GM19025 (cell line): ENCODE measurements at regions not wholly inside any gene's neighbourhood (a gene's known extent, or its start where the extent isn't known, plus 50 kb on each side); places are given as distances from the start of the nearest gene placed in this dataset.

Source experiments
- ATAC-seq: cut with Tn5 transposase; IDR thresholded peaks from one replicate; pipeline ENCODE4 v1.9.1; 2021; ENCODE audit warnings: mild to moderate bottlenecking, low read depth, moderate library complexity; ENCODE audit not compliant: unreplicated experiment

- ATAC-seq = no peak
Measured at GRCh38 chr14:38134416-38135030, 73.2 kb upstream of the SSTR1 start.

GRCh38 chr14:38135106-38135867, 72.4 kb upstream of the SSTR1 start:
- no peak for ATAC-seq

- no peak for ATAC-seq
Measured at GRCh38 chr14:38137005-38137404, 70.7 kb upstream of the SSTR1 start.

- no peak for ATAC-seq
Measured at GRCh38 chr14:38138473-38139138, 69.1 kb upstream of the SSTR1 start.

GRCh38 chr14:38139926-38140325, 67.8 kb upstream of the SSTR1 start:
- ATAC-seq = no peak

GRCh38 chr14:38143170-38143569, 64.5 kb upstream of the SSTR1 start:
- no peak for ATAC-seq

GRCh38 chr14:38143659-38144505, 63.8 kb upstream of the SSTR1 start:
- no peak for ATAC-seq

GRCh38 chr14:38145142-38145541, 62.6 kb upstream of the SSTR1 start:
- no peak for ATAC-seq

GRCh38 chr14:38150075-38150474, 57.6 kb upstream of the SSTR1 start:
- ATAC-seq = no peak
